ENCODE measurements at regions not wholly inside any gene's neighbourhood (a gene's known extent, or its start where the extent isn't known, plus 50 kb on each side); places are given as distances from the start of the nearest gene placed in this dataset.
"Not testable (repeated sequence)": the region's sequence is repeated elsewhere in the genome, so short reads cannot be mapped to it uniquely, and the experiment has no call there.

DNA sequence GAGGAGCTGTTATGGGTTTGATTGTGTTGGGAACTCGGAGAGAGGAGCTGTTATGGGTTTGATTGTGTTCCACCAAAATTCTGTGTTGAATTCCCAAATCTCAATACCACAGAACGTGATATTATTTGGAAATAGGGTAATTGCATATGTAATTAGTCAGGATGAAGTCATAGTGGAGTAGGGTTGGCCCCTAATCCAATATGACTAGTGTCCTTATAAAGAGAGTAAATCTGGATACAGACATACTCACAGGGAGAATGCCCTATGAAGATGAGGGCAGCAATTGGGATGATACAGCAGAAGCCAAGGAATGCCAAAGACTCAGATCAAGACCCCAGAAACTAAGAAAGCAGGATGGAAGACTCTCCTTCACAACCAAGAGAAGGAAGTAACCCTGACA lies 1023.2 kb upstream of the ZEB2 start:
- no peak for FAIRE-seq

GRCh38 chr2:145541028-145541427 lies 1021.1 kb upstream of the ZEB2 start:
- FAIRE-seq = no peak

More for the DNA sequence above, 1023.2 kb upstream of the ZEB2 start:
- no peak for DNase-seq (ENCODE audit: low spot score in 2 of 2)

DNA sequence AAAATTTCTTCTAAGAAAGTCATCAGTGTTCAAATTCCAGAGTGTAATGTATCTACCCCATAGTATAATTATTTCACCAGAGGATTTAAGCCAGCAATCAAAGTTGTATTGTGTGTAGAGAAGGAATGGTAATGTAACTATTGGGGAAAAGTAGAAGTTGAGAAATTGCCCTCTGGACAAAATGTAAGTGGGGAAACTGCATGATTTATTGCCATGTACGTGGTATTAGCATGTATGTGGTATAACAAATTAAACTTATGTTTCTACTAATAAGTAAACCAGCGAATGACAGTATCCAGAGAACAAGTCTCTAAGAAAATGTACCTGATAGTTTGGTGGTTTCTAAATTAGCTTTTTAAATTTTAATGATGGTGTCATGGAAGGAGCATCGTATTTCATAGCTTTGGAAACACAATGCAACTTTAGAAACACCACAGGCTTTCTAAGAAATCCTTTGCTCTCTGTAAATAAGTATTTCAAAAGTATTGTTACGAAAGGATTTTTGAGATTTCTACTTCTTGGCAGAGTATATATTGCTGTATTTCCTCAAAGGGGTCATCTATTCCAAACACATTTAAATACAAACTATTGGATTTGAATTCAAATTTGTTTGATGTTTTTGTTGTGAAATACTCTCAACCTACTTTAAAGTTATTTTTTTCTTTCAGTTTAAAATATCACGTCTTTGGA lies 1018.9 kb upstream of the ZEB2 start:
- FAIRE-seq (no peak), DNase-seq (ENCODE audit: low spot score in 2 of 2) (no peak)

More at GRCh38 chr2:145541028-145541427, 1021.1 kb upstream of the ZEB2 start:
- no peak for DNase-seq (ENCODE audit: low spot score in 2 of 2)

GRCh38 chr2:145530653-145531052 lies 1010.7 kb upstream of the ZEB2 start:
- FAIRE-seq (no peak), DNase-seq (ENCODE audit: low spot score in 2 of 2) (no peak)

DNA sequence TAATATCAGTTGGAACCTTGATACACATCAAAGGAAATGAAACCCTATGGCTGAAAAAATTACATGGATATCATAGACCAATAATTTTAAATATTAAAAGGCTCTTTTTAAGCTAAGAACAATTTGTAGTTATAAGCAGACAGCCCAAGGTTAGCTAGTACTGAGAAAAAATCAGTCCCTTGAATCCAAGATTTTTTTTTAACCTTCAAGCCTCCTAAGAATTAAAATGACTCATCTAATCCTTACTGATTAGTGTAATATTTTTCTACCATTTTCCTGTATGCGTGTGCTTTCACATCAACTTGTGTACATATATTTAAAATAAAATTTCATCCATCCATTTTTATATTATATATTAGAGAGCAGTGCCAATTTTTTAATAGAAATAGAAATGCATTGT lies 1004.9 kb upstream of the ZEB2 start:
- no peak for DNase-seq (ENCODE audit: low spot score in 2 of 2)
- FAIRE-seq = no peak

- no peak for FAIRE-seq
- no peak for DNase-seq (ENCODE audit: low spot score in 2 of 2)
These were observed 1004.4 kb upstream of the ZEB2 start for GRCh38 chr2:145524303-145524702.

DNA sequence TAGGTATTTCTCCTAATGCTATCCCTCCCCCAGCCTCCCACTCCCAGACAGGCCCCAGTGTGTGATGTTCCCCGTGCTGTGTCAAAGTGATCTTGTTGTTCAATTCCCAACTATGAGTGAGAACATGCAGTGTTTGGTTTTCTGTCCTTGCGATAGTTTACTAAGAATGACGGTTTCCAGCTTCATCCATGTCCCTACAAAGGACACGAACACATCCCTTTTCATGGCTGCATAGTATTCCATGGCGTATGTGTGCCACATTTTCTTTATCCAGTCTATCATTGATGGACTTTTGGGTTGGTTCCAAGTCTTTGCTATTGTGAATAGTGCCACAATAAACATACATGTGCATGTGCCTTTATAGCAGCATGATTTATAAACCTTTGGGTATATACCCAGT lies 999.3 kb upstream of the ZEB2 start:
- not testable (repeated sequence) for DNase-seq (ENCODE audit: low spot score in 2 of 2); FAIRE-seq

DNA sequence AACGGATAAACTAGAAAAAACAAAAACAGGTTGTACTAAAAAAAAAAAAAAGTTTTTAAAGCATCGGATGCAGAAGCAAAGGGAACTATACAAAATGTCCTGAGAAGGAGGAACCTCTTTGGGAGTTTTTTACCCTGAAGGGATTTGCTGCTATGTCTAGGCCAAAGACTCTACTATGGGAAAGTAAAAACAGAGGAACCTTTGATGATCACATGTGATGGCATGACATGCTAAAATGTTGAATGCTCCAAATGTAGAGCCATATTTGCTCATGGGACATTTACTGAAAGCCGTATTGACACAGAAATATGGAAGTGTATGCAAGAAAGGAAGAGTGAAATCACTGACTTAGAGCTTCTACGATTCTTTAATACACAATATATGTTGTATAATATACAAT lies 992.0 kb upstream of the ZEB2 start:
- FAIRE-seq = no peak
- DNase-seq (ENCODE audit: low spot score in 2 of 2) = no peak

- FAIRE-seq = no peak
- no peak for DNase-seq (ENCODE audit: low spot score in 2 of 2)
These were observed 983.6 kb upstream of the ZEB2 start for GRCh38 chr2:145503511-145503910.

DNA sequence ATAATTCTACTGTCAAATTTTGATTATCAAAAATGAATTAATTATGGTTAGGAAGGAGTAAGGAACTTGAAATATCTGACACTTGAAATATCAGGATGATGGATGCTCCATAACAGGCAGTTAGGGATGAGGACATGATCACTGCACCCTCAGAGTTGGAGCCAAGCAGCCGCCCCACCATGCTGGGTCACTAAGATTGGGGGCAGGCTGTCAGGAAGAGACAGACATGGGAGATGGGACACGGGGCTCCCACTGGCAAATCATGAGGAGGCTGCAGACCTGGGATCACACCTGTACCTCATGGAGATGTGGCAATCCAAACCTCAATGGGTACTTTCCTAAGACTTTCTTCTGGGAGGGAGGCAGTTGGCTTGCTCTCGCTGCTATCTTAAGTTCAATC lies 982.0 kb upstream of the ZEB2 start:
- FAIRE-seq (no peak), DNase-seq (ENCODE audit: low spot score in 2 of 2) (no peak)

- DNase-seq (ENCODE audit: low spot score in 2 of 2) (no peak), FAIRE-seq (no peak)
These were observed 975.7 kb upstream of the ZEB2 start for GRCh38 chr2:145495590-145495989.

DNA sequence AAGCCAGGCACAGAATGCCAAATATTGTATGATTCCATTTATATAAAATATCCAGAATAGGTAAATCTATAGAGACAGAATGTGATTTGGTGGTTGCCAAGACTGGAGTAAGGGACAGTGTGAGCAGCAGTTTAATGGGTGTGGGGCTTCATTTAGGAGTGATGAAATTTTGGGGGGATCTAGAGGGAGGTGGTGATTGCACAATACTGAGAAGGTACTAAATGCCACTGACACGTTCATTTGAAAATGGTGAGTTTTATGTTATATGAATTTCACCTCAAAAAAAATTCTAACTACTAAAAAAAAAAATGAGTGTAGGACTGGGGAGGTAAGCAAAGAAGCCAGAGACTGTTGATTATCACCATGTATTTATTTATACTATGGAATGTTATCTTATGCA lies 974.5 kb upstream of the ZEB2 start:
- FAIRE-seq (no peak), DNase-seq (ENCODE audit: low spot score in 2 of 2) (no peak)

DNA sequence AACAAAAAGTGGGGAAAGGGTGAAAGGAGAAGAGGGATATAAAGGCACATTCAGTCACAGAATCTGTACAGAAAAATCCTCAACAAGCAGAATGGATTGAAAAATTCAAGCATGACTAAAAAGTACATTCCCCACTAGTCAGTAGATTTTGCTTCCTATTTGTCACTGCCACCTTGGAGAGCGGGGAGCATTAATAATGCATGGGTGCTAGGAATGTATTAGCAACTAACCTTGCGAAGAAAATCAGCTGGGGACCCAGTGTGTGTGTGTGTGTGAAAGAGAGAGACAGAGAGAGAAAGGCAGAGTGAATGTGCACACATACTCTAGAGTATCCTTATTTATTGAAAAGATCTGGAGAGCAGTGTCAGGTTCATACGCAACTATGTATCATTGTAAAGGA lies 968.7 kb upstream of the ZEB2 start:
- no peak for DNase-seq (ENCODE audit: low spot score in 2 of 2)
- no peak for FAIRE-seq

- FAIRE-seq = no peak
These were observed 964.7 kb upstream of the ZEB2 start for GRCh38 chr2:145484448-145485097.

GRCh38 chr2:145483854-145484253 lies 963.9 kb upstream of the ZEB2 start:
- DNase-seq (ENCODE audit: low spot score in 2 of 2) (no peak), FAIRE-seq (no peak)

More at GRCh38 chr2:145484448-145485097, 964.7 kb upstream of the ZEB2 start:
- DNase-seq (ENCODE audit: low spot score in 2 of 2) = no peak

DNA sequence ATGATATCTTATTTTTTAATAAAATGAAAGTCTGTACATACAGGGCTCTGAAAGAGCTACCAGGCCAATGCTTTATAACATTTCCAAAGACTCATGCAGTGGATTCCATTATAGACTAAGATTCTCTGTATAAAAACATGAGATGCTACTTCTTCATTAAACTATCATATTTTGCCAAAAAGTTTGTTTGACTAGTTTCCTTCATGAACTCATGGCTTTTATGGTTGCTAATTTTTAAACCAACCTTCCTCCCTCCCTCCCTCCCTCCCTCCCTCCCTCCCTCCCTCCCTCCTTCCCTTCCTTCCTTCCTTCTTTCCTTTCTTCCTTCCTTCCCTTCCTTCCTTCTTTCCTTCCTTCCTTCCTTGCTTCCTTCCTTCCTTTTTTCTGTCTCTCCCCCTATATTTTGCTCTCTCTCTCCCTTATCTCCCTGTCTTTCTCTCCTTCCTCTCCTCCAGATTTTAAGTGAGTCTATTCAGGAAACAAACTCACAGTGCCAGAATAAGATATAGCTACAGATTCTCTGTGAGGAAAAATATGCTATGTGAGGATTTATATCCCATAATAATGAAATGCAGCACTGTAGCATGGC lies 961.5 kb upstream of the ZEB2 start:
- FAIRE-seq = no peak
- no peak for DNase-seq (ENCODE audit: low spot score in 2 of 2)

- FAIRE-seq (no peak), DNase-seq (ENCODE audit: low spot score in 2 of 2) (no peak)
These were observed 944.9 kb upstream of the ZEB2 start for GRCh38 chr2:145464866-145465265.

GRCh38 chr2:145460112-145460511 lies 940.2 kb upstream of the ZEB2 start:
- no peak for DNase-seq (ENCODE audit: low spot score in 2 of 2)
- no peak for FAIRE-seq

GRCh38 chr2:145431181-145431951 lies 911.4 kb upstream of the ZEB2 start:
- no peak for FAIRE-seq
- no peak for DNase-seq (ENCODE audit: low spot score in 2 of 2)

DNA sequence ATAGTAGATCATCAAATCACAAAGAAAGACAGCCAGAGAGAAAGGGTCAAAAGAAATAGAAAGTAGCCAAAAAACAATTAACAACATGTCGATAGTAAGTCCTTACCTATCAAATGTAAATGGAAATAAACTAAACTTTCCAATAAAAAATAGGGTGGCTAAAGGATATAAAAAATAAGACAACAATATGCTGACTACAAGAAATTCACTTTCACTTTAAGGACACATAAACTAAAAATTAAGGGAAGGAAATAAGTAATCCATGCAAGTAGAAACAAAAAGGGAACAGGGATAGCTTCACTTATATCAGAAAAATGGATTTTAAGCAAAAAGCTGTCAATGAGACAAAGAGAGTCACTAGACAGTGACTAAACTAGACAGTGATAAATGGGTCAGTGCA lies 903.9 kb upstream of the ZEB2 start:
- FAIRE-seq (no peak), DNase-seq (ENCODE audit: low spot score in 2 of 2) (no peak)

DNA sequence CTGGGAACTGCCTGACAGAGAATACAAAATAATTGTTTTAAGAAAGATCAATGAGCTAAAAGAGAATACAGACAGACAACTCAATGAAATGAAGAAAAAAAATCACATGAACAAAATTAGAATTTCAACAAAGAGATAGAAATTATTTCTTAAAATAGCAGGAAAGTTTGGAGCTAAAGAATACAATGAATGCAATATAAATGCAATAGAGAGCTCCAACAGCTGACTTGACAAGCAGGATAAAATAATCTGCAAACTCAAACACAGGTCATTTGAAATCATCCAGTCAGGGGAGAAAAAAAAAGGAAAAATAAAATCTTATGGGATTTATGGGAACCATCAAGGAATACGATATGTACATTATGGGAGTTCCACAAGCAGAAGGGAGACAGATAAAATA lies 902.7 kb upstream of the ZEB2 start:
- no peak for FAIRE-seq
- no peak for DNase-seq (ENCODE audit: low spot score in 2 of 2)
